DMS53 (cell line): ENCODE measurements at regions not wholly inside any gene's neighbourhood (a gene's known extent, or its start where the extent isn't known, plus 50 kb on each side); places are given as distances from the start of the nearest gene placed in this dataset.
"Not testable (repeated sequence)": the region's sequence is repeated elsewhere in the genome, so short reads cannot be mapped to it uniquely, and the experiment has no call there.

Experiments
- DNase-seq: peaks from one replicate; lab custom pipeline; 2025; lab: John Stamatoyannopoulos, UW

- DNase-seq: no peak
These were observed 574.7 kb upstream of the ZP4 start for GRCh38 chr1:238465449-238465848.

- DNase-seq: no peak
These were observed 568.2 kb upstream of the ZP4 start for GRCh38 chr1:238458899-238459298.

DNA sequence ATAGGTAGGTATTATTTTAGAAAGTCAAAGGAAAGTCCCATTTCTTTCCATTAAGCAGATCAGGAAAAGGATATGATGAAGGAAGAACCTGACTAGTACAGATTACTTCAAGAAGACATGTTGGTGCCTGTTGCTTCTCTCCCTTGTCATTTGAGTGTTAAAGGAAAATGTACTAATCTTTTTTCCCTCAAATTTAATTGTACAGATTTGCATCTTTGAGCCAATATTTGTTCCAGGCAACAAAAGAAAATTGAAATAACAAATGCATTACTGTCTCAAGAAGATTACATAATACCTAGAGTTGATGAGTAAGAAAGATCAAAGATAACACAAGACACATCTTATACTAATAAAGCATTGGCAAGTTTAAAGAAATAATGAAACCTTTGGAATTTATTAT lies 566.9 kb upstream of the ZP4 start:
- DNase-seq: no peak

DNA sequence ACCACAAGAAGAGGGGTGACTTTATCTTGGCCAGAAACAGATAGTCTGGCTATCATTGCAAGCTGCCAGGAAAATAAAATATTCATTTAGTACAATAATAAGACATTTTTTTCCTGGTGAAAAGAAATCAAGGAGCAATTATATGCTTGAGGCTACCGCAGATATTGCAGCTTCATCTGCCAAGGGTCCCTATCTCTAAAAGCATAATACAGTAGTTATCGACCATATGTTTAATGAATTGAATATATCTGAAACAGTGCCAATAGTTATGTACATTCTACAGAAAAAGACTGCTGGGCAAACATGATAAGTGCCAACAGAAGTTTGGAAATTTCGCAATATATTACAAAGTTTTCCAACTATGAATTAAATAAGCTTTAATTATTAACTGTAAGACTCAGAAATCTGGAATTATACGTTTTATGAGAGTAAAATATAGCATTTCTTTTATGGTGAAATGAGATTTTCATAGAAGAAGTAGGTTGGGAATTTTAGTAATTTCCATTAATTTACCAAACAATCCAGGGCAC lies 561.1 kb upstream of the ZP4 start:
- DNase-seq: no peak

DNA sequence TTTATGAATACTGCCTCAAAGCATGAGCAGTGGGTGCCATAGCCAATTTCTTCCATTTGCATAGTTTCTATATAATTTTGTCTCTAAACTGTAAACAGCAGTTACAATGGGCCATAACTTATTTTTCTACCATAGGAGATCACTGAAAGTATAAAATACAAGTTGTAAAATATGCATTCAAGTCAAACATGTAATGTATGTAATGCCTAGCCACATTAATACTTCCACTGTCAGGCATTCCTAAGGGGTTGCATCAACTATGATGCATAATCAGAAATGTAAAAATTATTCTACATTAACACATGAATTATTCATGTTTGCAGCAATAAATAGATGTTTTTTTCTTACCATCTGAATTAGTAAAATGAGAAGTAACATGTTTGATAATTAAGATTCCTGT lies 560.3 kb upstream of the ZP4 start:
- DNase-seq: no peak

DNA sequence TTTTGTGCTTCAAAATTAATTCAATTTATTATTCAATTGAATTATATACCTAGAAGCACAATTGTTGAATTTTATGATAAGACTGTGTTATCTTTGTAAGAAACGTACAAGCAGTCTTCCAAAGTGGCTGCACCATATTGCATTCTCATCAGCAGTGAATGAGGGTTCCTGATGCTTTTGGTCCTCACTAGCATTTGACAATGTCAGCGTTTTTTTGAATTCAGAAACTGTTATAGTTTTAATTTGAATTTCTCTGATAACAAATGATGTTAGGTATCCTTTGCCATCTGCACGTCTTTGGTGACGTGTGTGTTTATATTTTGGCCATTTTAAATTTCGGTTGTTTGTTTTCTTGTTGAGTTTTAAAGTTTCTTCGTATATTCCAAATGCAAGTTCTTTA lies 553.0 kb upstream of the ZP4 start:
- DNase-seq: no peak

DNA sequence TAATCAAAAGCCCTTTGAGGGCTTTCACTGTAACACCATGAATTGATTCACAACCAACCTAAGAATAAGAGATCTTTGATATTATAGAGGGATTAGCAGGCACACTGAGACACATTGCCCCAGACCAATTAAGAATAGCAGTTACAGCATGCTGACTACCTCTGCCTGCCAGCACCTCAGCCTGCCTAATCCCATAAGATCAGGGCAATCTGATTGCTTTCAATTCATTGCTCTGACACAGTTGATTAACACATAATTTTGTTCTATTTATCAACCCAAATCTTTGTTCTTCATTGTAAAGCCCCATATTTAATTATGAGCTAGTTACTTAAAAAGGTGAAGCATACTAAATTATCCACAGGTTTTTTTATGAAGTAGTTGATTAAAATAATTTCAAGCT lies 548.8 kb upstream of the ZP4 start:
- no peak for DNase-seq

DNA sequence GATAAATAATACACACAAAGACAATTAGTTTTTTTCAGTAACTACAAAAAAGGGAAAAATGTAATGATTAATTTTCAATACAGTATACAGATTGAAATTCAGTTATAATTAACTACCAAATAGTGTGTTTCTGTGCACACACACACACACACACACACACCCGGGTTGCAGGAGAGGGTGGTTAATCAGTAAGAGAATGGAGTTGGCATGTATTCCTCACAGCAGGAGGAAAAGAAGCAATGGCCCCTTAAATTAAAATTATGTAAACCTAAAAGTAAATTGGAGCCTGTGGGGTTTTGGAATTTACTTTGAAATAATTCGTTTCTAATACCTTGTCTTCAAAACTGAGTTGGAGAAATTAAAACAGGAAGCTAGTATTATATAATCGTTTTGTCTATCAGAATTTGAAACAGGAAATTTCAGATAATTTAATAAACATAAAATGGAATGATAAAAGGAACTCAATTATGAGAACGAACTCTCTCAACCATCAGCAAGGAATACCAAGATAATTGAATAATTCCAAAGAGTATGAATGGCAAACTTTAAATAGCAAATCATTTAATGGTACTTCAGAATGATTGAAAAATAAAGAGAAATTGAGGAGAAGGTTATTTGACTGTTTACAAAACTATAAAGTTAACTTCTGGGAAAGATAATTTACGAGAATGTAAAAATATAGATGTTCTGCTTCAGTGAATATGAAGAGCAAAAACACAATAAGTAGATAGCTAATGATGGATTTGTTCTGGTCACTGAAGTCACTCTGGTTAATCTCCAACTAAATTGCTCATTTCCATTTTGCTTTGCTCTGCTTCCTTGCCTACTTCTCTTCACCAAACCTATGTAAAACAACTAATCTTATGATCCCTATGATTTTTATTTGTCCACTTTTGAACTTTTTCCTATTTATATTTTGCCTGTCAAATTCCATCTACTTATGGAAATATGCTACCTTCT lies 547.9 kb upstream of the ZP4 start:
- DNase-seq: no peak

GRCh38 chr1:238429703-238430102 lies 539.0 kb upstream of the ZP4 start:
- not testable (repeated sequence) for DNase-seq

GRCh38 chr1:238419209-238419608 lies 528.5 kb upstream of the ZP4 start:
- no peak for DNase-seq

DNA sequence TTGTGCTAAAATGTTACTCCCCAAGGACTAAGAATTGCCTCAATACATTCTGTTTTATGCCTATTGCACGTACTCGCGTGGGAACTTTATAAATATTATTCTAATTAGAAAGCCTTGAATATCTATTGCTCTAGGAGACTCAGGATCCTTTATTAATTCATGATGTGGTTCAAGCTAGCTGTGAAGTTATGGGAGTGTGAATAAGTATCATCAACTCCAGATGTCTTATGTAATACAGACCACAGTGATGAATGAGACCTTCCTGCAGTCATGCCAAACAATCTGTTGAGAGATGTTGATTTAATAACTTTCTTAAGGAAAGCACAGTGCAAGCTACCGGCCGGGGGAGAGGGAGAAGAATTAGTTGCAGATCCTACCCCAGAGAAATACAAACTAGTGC lies 519.2 kb upstream of the ZP4 start:
- no peak for DNase-seq

DNA sequence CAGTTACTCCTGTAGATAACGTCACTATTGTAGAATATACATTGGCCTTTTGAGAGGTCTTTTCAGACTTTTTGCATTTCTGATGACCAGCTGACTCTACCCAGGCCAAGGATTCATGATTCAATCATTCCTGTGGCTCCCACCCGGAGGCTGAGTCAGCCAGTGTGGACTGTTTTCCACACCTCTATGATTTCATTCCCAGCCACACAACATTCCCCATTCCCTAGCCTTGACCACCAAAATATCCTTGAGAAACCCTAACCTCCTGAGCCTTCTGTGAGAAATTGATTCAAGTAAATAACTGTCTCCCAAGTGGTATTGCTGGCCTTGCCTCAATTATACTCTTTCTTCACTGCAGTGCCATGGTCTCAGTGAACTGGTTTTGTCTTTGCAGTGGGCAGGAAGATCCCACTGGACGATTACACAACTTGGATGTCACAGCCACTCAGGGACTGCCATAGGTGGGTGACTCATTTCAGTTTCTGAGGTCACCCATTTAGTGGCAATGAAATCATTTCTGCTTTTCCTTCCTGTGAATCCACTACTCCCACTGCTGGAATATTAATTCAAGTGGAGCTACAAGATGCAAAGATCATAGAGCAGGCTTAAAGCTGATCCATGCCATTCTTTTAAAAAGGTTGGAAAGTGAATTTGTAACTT lies 518.6 kb upstream of the ZP4 start:
- peak; percentile 19 for DNase-seq

DNA sequence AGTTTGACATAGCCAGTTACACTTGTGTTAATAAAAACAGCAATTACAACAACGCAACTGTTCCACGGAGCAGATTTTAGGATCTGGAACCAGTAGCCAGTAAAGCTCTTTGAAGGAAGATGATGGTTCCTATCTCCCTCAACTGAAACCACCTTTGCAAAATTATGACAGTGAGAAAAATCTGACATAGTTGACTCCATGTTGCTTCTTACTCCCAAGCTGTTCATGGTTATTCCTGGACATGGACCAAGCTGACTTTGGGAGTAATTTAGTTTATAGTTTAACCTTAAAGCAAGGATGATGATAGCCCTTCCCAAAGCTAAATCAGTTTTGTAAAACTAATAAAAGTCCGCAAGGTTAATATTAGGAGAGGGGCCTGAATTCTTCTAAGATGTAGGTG lies 518.0 kb upstream of the ZP4 start:
- no peak for DNase-seq

DNA sequence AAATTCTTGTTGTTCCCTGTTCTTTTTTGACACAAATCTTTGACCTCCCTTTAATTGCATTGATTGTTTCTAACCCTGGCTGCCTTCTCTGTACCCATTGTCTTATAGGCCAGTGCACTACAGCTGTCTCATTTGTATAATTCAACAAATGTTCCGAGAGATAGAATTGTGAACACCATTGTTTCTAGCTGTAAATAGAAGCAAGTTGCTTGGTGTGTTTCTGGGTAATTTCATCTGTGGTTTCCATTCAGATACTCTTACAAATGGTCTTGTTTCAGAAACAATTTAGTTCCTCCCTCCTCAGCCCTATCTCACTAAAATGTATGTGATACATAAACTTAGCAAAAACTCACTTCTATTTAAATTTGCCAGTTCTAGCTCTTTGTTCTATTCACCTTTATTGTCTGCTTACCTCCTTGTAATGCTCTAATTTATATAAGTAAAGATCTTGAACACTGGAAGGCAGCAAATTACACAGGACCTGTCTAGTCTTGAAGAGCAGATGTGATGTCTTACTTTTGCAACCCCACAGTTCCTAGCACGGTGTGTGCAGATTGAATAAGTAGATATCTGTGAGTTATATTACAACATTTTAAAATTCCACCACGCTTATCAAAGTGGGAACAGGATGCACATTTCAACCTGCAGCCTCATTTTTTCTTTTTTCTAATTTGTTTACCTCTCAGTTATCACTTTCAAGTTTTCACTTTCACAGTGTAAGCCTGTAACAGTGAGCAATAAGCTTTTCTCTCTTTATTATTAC lies 515.6 kb upstream of the ZP4 start:
- DNase-seq: no peak

GRCh38 chr1:238404921-238405320 lies 514.2 kb upstream of the ZP4 start:
- no peak for DNase-seq

DNA sequence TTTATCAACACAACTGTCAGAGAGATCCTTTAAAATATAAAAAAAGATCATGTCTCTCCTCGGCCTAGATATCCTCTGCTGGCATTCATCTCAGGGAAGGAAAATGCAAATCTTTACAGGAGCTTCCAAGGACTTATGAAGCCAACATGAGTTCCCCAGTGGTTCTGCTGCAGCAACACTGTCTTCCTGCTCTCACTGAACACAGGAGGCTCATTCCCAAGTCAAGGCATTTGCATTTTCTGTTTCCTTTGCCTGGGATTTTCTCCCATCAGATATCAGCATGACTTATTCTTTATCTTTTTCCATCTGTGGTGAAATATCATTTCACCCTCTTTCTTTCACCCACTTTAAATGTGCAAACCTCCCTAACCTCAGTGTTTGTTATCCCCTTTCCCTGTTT lies 513.8 kb upstream of the ZP4 start:
- no peak for DNase-seq

DNA sequence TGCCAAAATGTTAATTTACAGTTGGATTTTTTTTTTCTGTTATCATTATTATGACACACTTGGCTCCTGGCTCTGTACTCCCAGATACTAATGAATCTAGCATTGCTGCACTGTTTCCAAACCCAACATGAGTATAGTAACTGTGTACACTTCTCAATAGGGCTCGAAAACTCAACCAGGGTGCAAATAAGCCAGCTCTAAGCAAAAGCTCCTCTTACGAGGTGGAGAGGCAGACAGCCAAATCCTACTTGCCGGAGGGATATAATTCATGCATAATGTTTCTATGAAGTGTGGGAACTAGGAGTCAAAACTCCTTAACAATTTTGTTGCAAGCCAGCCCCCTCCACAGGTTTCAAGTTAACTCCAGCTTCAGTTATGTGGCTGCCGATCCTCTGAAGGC lies 510.4 kb upstream of the ZP4 start:
- no peak for DNase-seq

- peak; percentile 21 for DNase-seq
These were observed 508.8 kb upstream of the ZP4 start for GRCh38 chr1:238399558-238399957.

DNA sequence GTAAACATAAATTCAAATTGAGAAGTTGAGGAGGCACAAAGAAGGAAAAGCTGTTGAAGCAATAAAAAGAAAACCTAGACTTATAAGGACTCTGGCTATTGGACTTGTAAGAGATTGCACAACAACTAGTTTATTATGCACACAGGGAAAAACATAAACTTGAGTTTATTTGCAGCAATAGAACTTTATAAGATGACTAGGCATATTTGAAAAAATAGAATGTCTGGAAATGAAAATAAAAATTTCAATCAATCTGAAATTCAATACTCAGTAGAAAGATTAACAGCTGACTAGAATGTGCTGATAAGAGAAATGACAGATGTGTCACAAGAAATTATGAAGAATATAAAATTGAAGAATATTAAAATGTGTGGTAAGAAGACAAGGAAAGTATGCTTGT lies 505.4 kb upstream of the ZP4 start:
- DNase-seq: no peak

DNA sequence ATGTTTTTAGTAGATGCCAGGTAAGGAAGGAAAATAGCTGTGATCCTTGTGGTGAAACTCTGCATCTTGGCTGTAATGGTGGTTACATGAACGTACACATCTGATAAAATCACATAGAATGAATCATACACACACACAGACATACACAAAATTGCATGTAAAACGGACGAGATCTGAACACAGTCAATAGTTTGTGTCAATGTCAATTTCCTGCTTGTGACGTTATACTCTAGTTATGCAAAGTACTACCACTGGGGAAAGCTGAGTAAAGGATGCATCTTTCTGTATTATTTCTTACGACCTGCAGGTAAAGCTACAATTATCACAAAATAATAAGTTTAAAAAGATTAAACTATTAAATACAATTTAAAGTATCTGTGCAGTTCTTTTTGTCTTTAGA lies 493.7 kb upstream of the ZP4 start:
- peak; percentile 9 for DNase-seq

GRCh38 chr1:238380167-238380566 lies 489.4 kb upstream of the ZP4 start:
- DNase-seq: no peak

DNA sequence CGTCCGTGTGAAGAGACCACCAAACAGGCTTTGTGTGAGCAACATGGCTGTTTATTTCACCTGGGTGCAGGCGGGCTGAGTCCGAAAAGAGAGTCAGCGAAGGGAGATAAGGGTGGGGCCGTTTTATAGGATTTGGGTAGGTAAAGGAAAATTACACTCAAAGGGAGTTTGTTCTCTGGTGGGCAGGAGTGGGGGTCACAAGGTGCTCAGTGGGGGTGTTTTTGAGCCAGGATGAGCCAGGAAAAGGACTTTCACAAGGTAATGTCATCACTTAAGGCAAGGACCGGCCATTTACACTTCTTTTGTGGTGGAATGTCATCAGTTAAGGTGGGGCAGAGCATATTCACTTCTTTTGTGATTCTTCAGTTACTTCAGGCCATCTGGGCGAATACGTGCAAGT lies 488.7 kb upstream of the ZP4 start:
- DNase-seq: not testable (repeated sequence)
